HG02885 (cell line): ENCODE measurements at regions not wholly inside any gene's neighbourhood (a gene's known extent, or its start where the extent isn't known, plus 50 kb on each side); places are given as distances from the start of the nearest gene placed in this dataset.
A peak's percentile ranks its signal among the peaks of the same experiment; 100 is the strongest.
"Not testable (repeated sequence)": the region's sequence is repeated elsewhere in the genome, so short reads cannot be mapped to it uniquely, and the experiment has no call there.

Source experiments
- ATAC-seq: cut with Tn5 transposase; IDR thresholded peaks from one replicate; pipeline ENCODE4 v1.9.1; 2021; ENCODE audit warnings: mild to moderate bottlenecking; ENCODE audit not compliant: unreplicated experiment, poor library complexity

- peak; percentile 78 for ATAC-seq
These were observed 192.4 kb upstream of the MYLIP start for GRCh38 chr6:15936503-15936902.

- no peak for ATAC-seq
These were observed 193.2 kb upstream of the MYLIP start for GRCh38 chr6:15935661-15936060.

- ATAC-seq: not testable (repeated sequence)
These were observed 197.2 kb upstream of the MYLIP start for GRCh38 chr6:15931697-15932096.

- ATAC-seq: no peak
These were observed 198.7 kb upstream of the MYLIP start for GRCh38 chr6:15930207-15930606.

- ATAC-seq: no peak
These were observed 199.2 kb upstream of the MYLIP start for GRCh38 chr6:15929685-15930084.

- ATAC-seq: no peak
These were observed 201.2 kb upstream of the MYLIP start for GRCh38 chr6:15927531-15928225.

- ATAC-seq: no peak
These were observed 202.6 kb upstream of the MYLIP start for GRCh38 chr6:15926256-15926655.

GRCh38 chr6:15924893-15925292 is 204.0 kb upstream of the MYLIP start:
- no peak for ATAC-seq

GRCh38 chr6:15922510-15923250 is 206.2 kb upstream of the MYLIP start:
- no peak for ATAC-seq

- no peak for ATAC-seq
These were observed 207.6 kb upstream of the MYLIP start for GRCh38 chr6:15921243-15921642.

- ATAC-seq: no peak
These were observed 212.3 kb upstream of the MYLIP start for GRCh38 chr6:15916581-15916980.

- no peak for ATAC-seq
These were observed 213.2 kb upstream of the MYLIP start for GRCh38 chr6:15915508-15916178.

- ATAC-seq: no peak
These were observed 214.3 kb upstream of the MYLIP start for GRCh38 chr6:15914553-15914952.

GRCh38 chr6:15913573-15913972 is 215.3 kb upstream of the MYLIP start:
- ATAC-seq: no peak

- ATAC-seq: no peak
These were observed 216.1 kb upstream of the MYLIP start for GRCh38 chr6:15912505-15913400.

GRCh38 chr6:15911753-15912504 is 217.0 kb upstream of the MYLIP start:
- no peak for ATAC-seq

GRCh38 chr6:15909290-15910070 is 219.4 kb upstream of the MYLIP start:
- ATAC-seq: no peak

- no peak for ATAC-seq
These were observed 220.0 kb upstream of the MYLIP start for GRCh38 chr6:15908871-15909270.
